GM10266 (cell line): ENCODE measurements at regions not wholly inside any gene's neighbourhood (a gene's known extent, or its start where the extent isn't known, plus 50 kb on each side); places are given as distances from the start of the nearest gene placed in this dataset.

ENCODE experiments used
- DNase-seq: peaks from one replicate; pipeline ENCODE4 v3.0.0; 2012; ENCODE audit errors: extremely low spot score
- TF ChIP-seq, protein P1 (sequence below): IDR thresholded peaks from 2 replicates; pipeline ENCODE4 v1.5.1; 2012; ENCODE audit warnings: mild to moderate bottlenecking, low read depth; ENCODE audit not compliant: control insufficient read depth, insufficient read depth; ENCODE audit errors: missing control alignments

DNA sequence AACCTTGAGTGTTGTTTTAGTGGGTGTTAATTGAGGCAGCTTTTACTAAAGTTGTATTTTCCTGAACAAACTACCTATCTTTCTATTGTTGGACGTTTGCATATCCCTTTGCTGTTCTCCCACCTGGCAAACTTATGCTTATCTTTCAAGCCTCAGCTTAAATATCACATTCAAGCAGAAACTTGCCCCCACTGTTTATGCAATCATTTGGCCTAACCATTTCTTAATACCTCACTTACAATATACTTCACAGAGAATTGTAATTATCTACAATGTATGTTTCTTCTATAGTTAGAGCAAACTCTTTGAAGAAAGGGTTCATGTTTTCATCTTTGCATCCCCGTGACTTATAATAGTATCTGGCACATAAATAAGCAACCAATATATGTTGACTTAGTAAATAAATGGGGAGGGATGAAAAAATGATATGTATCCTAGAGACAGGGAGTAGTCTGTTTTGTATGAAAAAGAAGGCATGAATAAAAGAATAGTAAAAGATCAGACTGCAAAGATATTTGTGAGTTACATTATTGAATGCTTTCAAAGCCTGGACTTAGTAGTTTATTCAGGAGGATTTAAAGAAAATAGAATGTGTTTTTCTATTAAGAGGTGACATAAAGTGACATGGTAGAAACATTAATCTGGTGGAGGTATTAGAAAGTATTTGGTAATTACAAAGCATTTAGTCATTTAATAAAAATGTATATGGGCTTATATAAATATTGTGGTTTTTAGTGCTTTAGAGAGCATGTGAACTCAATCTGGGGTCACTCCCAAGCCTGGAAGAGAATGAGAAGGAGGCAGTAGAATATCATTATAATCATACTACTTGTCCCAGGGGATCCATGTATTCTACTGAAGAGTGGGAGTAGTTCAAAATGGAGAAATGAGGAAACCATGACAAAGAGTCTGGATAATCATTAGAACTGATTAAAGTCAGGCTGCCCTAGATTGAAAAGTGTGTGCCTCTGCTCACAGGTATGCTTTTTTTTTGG lies 60.0 kb upstream of the DCBLD2 start:
- TF ChIP-seq, protein P1, sequence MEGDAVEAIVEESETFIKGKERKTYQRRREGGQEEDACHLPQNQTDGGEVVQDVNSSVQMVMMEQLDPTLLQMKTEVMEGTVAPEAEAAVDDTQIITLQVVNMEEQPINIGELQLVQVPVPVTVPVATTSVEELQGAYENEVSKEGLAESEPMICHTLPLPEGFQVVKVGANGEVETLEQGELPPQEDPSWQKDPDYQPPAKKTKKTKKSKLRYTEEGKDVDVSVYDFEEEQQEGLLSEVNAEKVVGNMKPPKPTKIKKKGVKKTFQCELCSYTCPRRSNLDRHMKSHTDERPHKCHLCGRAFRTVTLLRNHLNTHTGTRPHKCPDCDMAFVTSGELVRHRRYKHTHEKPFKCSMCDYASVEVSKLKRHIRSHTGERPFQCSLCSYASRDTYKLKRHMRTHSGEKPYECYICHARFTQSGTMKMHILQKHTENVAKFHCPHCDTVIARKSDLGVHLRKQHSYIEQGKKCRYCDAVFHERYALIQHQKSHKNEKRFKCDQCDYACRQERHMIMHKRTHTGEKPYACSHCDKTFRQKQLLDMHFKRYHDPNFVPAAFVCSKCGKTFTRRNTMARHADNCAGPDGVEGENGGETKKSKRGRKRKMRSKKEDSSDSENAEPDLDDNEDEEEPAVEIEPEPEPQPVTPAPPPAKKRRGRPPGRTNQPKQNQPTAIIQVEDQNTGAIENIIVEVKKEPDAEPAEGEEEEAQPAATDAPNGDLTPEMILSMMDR = no peak
- DNase-seq = no peak

DNA sequence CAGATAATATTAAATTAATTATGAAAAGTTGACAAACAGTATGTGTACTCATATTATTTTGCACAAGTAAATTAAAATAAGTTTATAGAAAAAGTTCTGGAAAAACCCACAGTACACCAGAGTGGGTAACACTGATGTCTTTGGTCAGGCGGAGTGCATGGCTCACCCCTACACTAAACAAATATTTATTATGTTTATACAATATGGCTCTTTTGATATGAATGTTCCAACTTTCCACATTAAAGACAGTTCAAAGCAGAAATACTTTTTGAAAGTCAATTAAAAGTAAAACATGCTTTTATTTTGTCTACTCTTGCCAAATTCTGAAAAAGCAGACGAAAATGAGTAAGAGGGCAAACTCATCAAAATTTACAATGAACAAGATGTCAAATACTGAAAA lies 56.2 kb upstream of the DCBLD2 start:
- TF ChIP-seq, protein P1 = no peak
- no peak for DNase-seq

DNA sequence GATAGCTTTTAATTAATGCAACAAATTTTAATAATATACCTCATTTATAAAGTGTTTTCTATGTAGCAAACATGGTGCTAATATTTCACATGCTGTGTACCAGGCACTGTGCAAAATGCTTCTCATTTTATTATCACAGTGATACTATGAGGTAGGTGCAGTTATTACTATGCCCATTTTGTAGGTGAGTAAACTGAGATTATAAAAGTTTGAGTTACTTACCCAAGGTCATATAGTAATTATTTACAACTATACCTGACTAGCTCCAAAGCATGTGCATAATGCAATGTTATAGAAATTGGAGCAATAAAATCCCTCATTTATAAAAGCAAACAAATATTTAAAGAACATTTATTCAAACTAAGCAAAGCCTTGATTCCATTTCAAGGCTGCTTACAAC lies 54.5 kb upstream of the DCBLD2 start:
- TF ChIP-seq, protein P1 = no peak
- no peak for DNase-seq

- DNase-seq = no peak
- TF ChIP-seq, protein P1 = no peak
These were observed 53.5 kb upstream of the DCBLD2 start for GRCh38 chr3:98954791-98955604.

GRCh38 chr3:98954242-98954641 lies 52.7 kb upstream of the DCBLD2 start:
- TF ChIP-seq, protein P1 = no peak
- DNase-seq = no peak

- no peak for DNase-seq
- TF ChIP-seq, protein P1 = no peak
These were observed 50.9 kb upstream of the DCBLD2 start for GRCh38 chr3:98952404-98952803.
